ENCODE measurements at regions not wholly inside any gene's neighbourhood (a gene's known extent, or its start where the extent isn't known, plus 50 kb on each side); places are given as distances from the start of the nearest gene placed in this dataset.

- TF ChIP-seq CTBP2 (IDR thresholded peaks at IDR 0.05; ENCODE audit: borderline replicate concordance, insufficient read depth, insufficient read length, low read length) (no peak), EZH2 (IDR thresholded peaks at IDR 0.05; ENCODE audit: low read depth, low read length, severe bottlenecking) (no peak), YY1 (IDR thresholded peaks at IDR 0.05; ENCODE audit: low read depth, low read length) (no peak), E2F6 (IDR thresholded peaks at IDR 0.05) (no peak), USF2 (IDR thresholded peaks at IDR 0.05; ENCODE audit: low read length) (no peak)
These were observed 104.0 kb upstream of the CNTN6 start (continued) for GRCh38 chr3:988785-989184.

All from H1 (cell line).